ENCODE measurements at regions not wholly inside any gene's neighbourhood (a gene's known extent, or its start where the extent isn't known, plus 50 kb on each side); places are given as distances from the start of the nearest gene placed in this dataset.

GRCh38 chr4:12200226-12200625 is 771.5 kb upstream of the HS3ST1 start:
- CTCF ChIA-PET, result no interaction called here

GRCh38 chr4:12186526-12186925 is 757.8 kb upstream of the HS3ST1 start:
- no peak for TF ChIP-seq CTCF (IDR thresholded peaks at IDR 0.05; ENCODE audit: insufficient read depth in 1 of 2, low read depth in 1 of 2, low read length in 1 of 2, severe bottlenecking in 1 of 2, unreplicated experiment in 1 of 2)
- Mint-ChIP-seq H3K27ac (ENCODE audit: unreplicated experiment) (no peak overlapping the region), H3K4me3 (ENCODE audit: unreplicated experiment) (no peak overlapping the region), H3K27me3 (ENCODE audit: insufficient read depth, unreplicated experiment) (no peaks in the 10 kb centered on the region), H3K4me1 (ENCODE audit: low read depth, unreplicated experiment) (no peaks in the 10 kb centered on the region), H3K36me3 (ENCODE audit: insufficient read depth, unreplicated experiment) (no peaks in the 10 kb centered on the region), H3K9me3 (ENCODE audit: unreplicated experiment) (no peaks in the 10 kb centered on the region)
- POLR2A ChIA-PET, result no interaction called here
- intact Hi-C loops (cut with micrococcal nuclease; ENCODE audit: unreplicated experiment), result no loop called here
- no TSS peak for BruUV-seq (replicated peaks)
- no peak overlapping the region for H3K4me3 ChIP-seq (ENCODE audit: low read depth, low read length)
- CTCF ChIA-PET, result no interaction called here
- no peaks in the 10 kb centered on the region for H3K9me3 ChIP-seq
- H3K4me1 ChIP-seq, result no peaks in the 10 kb centered on the region
- H3K27me3 ChIP-seq (replicated peaks; ENCODE audit: control insufficient read depth, insufficient read depth, low read length), result no peaks in the 10 kb centered on the region
- no peaks in the 10 kb centered on the region for H3K36me3 ChIP-seq (ENCODE audit: control insufficient read depth, insufficient read depth, low read length)
- DNase-seq, result no peak

More at GRCh38 chr4:12200226-12200625, 771.5 kb upstream of the HS3ST1 start:
- DNase-seq, result no peak
- H3K4me1 Mint-ChIP-seq (ENCODE audit: low read depth, unreplicated experiment), result no peaks in the 10 kb centered on the region
- H3K27ac Mint-ChIP-seq (ENCODE audit: unreplicated experiment), result no peak overlapping the region
- no peaks in the 10 kb centered on the region for H3K27me3 Mint-ChIP-seq (ENCODE audit: insufficient read depth, unreplicated experiment)
- no TSS peak for BruUV-seq (replicated peaks)
- H3K4me3 Mint-ChIP-seq (ENCODE audit: unreplicated experiment), result no peak overlapping the region
- H3K36me3 Mint-ChIP-seq (ENCODE audit: insufficient read depth, unreplicated experiment), result no peaks in the 10 kb centered on the region
- H3K4me1 ChIP-seq, result no peaks in the 10 kb centered on the region
- H3K36me3 ChIP-seq (ENCODE audit: control insufficient read depth, insufficient read depth, low read length), result no peaks in the 10 kb centered on the region
- H3K9me3 Mint-ChIP-seq (ENCODE audit: unreplicated experiment), result no peaks in the 10 kb centered on the region
- intact Hi-C loops (cut with micrococcal nuclease; ENCODE audit: unreplicated experiment), result no loop called here
- POLR2A ChIA-PET, result no interaction called here
- H3K9me3 ChIP-seq, result no peaks in the 10 kb centered on the region
- TF ChIP-seq CTCF (IDR thresholded peaks at IDR 0.05; ENCODE audit: insufficient read depth in 1 of 2, low read depth in 1 of 2, low read length in 1 of 2, severe bottlenecking in 1 of 2, unreplicated experiment in 1 of 2), result no peak
- H3K27me3 ChIP-seq (replicated peaks; ENCODE audit: control insufficient read depth, insufficient read depth, low read length), result no peaks in the 10 kb centered on the region
- H3K4me3 ChIP-seq (ENCODE audit: low read depth, low read length), result no peak overlapping the region

DNA sequence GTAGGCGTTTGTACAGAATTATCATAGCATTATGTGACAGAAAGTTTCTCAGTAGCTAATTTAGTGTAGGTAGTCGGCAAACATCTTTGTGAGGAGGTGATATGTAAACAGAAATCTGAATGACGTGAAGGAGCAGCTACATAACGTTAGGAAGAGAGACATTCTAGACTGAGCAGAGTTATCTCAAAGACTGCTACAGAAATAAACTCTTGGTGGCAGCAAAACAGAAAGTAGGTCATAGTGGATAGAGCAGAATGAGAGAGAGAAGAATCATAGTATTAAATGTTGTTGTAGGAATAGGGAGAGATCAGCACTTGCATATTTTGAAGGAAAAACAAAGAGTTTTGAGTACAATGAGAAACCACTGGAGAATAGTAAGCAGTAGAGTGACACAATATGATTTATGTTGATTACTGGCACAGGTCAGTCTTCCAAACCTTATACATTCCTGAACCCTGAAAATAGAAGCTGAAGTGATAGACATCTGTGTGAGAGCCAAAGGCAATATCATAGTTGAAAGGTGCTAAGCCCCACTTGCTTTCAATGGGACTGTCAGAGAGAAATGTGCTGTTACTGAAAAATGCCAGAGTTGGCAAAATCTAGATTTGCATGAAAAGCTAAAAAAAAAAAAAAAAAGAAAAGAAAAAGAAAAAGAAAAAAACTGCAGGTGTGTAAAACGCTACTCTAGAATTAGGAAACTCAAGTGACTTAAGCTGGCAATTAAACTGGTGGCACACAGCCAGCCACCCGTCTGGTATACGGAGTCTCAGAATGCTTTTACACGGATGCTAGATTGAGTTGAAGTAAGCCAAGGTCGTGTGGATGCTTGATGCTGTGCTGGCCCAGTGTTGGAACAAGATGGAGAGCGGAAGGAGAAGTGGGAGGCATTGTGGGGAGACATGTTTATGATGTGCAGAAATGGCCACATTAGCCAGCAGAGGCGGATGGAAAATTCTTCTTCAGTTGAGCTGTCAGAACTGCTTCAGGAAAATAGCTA is 750.2 kb upstream of the HS3ST1 start:
- BruUV-seq (replicated peaks), result no TSS peak
- H3K9me3 ChIP-seq, result no peaks in the 10 kb centered on the region
- H3K36me3 Mint-ChIP-seq (ENCODE audit: insufficient read depth, unreplicated experiment), result no peaks in the 10 kb centered on the region
- POLR2A ChIA-PET, result no interaction called here
- H3K4me3 ChIP-seq (ENCODE audit: low read depth, low read length), result no peak overlapping the region
- H3K4me1 Mint-ChIP-seq (ENCODE audit: low read depth, unreplicated experiment), result no peaks in the 10 kb centered on the region
- intact Hi-C loops (cut with micrococcal nuclease; ENCODE audit: unreplicated experiment), result no loop called here
- CTCF ChIA-PET, result no interaction called here
- no peak for TF ChIP-seq CTCF (IDR thresholded peaks at IDR 0.05; ENCODE audit: insufficient read depth in 1 of 2, low read depth in 1 of 2, low read length in 1 of 2, severe bottlenecking in 1 of 2, unreplicated experiment in 1 of 2)
- no peaks in the 10 kb centered on the region for H3K27me3 Mint-ChIP-seq (ENCODE audit: insufficient read depth, unreplicated experiment)
- no peaks in the 10 kb centered on the region for H3K36me3 ChIP-seq (ENCODE audit: control insufficient read depth, insufficient read depth, low read length)
- H3K27me3 ChIP-seq (replicated peaks; ENCODE audit: control insufficient read depth, insufficient read depth, low read length), result no peaks in the 10 kb centered on the region
- H3K9me3 Mint-ChIP-seq (ENCODE audit: unreplicated experiment), result no peaks in the 10 kb centered on the region
- no peak overlapping the region for H3K4me3 Mint-ChIP-seq (ENCODE audit: unreplicated experiment)
- H3K4me1 ChIP-seq, result no peaks in the 10 kb centered on the region
- no peak for DNase-seq
- no peak overlapping the region for H3K27ac Mint-ChIP-seq (ENCODE audit: unreplicated experiment)

All from Caco-2 (cell line).